Progenitor cell of endocrine pancreas (in vitro differentiated cells): ENCODE measurements at regions not wholly inside any gene's neighbourhood (a gene's known extent, or its start where the extent isn't known, plus 50 kb on each side); places are given as distances from the start of the nearest gene placed in this dataset.

Source experiments
- DNase-seq: peaks from one replicate; pipeline ENCODE4 v3.0.0; 2021; ENCODE audit warnings: low spot score; ENCODE audit not compliant: unreplicated experiment
- H3K27ac Mint-ChIP-seq: 2 replicates; pipeline ENCODE4 v1.8.0; 2021; ENCODE audit warnings: mild to moderate bottlenecking, moderate library complexity, mixed read lengths
- H3K27me3 Mint-ChIP-seq: 2 replicates; pipeline ENCODE4 v1.8.0; 2021; ENCODE audit warnings: mixed read lengths
- H3K36me3 Mint-ChIP-seq: 2 replicates; pipeline ENCODE4 v1.8.0; 2022; ENCODE audit warnings: mixed read lengths; ENCODE audit not compliant: insufficient read depth
- H3K4me1 Mint-ChIP-seq: 2 replicates; pipeline ENCODE4 v1.8.0; 2021; ENCODE audit warnings: low read depth, mixed read lengths
- H3K4me3 Mint-ChIP-seq: 2 replicates; pipeline ENCODE4 v1.8.0; 2021; ENCODE audit warnings: low read depth, mild to moderate bottlenecking, moderate library complexity, mixed read lengths
- H3K9me3 Mint-ChIP-seq: 2 replicates; pipeline ENCODE4 v1.8.0; 2021; ENCODE audit warnings: low read depth, mixed read lengths
- TF ChIP-seq, protein P1 (sequence below): fragments of 200-600 bp; sonication (generic); IDR thresholded peaks from one replicate; pipeline ENCODE4 v1.5.0; 2021; ENCODE audit warnings: antibody characterized with exemption, mild to moderate bottlenecking; ENCODE audit not compliant: unreplicated experiment

DNA sequence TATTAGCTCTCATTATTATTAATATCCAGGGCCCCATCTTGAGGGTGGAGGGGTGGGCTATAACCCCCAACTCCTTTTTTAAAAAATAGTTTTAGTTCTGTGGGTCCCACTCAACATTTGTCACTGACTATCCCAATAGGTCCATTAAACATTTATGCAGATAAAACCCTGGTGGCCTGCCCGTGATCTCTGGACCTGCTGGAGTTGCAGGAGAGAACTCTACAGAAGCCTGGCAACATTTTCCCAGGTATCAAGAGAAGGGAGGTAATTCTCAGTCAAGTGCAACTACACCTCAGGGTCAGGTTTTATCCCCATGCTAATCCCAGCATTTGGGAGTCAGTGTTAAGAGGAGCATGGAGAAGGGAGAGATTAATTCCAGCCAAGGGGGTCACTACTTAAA is 264.4 kb upstream of the PROK2 start:
- no peak for DNase-seq
- H3K9me3 Mint-ChIP-seq = no peaks in the 10 kb centered on the region
- no peaks in the 10 kb centered on the region for H3K4me1 Mint-ChIP-seq
- no peaks in the 10 kb centered on the region for H3K27me3 Mint-ChIP-seq
- TF ChIP-seq, protein P1, sequence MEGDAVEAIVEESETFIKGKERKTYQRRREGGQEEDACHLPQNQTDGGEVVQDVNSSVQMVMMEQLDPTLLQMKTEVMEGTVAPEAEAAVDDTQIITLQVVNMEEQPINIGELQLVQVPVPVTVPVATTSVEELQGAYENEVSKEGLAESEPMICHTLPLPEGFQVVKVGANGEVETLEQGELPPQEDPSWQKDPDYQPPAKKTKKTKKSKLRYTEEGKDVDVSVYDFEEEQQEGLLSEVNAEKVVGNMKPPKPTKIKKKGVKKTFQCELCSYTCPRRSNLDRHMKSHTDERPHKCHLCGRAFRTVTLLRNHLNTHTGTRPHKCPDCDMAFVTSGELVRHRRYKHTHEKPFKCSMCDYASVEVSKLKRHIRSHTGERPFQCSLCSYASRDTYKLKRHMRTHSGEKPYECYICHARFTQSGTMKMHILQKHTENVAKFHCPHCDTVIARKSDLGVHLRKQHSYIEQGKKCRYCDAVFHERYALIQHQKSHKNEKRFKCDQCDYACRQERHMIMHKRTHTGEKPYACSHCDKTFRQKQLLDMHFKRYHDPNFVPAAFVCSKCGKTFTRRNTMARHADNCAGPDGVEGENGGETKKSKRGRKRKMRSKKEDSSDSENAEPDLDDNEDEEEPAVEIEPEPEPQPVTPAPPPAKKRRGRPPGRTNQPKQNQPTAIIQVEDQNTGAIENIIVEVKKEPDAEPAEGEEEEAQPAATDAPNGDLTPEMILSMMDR = no peak
- no peak overlapping the region for H3K27ac Mint-ChIP-seq
- no peak overlapping the region for H3K4me3 Mint-ChIP-seq
- no peaks in the 10 kb centered on the region for H3K36me3 Mint-ChIP-seq

DNA sequence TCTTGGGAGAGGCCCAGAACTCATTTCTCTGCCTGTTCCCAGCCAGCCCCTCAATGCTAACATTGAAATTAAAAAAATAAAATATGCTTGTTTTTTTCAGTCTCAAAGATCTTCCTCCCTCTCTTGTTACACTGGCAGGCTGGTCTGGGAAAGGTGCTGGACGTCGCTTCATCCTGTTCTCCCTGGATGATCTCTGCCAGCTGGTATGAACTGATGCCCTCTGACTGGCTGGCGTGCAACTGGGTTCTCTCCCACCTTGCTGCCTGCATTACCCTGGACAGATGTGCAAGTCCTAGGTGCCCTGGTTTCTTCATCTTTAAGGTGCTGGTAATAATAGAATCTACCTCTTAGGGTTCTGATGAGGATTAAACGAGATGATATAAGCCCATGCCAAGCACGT is 263.9 kb upstream of the PROK2 start:
- Mint-ChIP-seq H3K9me3 (no peaks in the 10 kb centered on the region), H3K27me3 (no peaks in the 10 kb centered on the region), H3K27ac (no peak overlapping the region), H3K36me3 (no peaks in the 10 kb centered on the region), H3K4me3 (no peak overlapping the region), H3K4me1 (no peaks in the 10 kb centered on the region)
- TF ChIP-seq, protein P1 = no peak
- no peak for DNase-seq

DNA sequence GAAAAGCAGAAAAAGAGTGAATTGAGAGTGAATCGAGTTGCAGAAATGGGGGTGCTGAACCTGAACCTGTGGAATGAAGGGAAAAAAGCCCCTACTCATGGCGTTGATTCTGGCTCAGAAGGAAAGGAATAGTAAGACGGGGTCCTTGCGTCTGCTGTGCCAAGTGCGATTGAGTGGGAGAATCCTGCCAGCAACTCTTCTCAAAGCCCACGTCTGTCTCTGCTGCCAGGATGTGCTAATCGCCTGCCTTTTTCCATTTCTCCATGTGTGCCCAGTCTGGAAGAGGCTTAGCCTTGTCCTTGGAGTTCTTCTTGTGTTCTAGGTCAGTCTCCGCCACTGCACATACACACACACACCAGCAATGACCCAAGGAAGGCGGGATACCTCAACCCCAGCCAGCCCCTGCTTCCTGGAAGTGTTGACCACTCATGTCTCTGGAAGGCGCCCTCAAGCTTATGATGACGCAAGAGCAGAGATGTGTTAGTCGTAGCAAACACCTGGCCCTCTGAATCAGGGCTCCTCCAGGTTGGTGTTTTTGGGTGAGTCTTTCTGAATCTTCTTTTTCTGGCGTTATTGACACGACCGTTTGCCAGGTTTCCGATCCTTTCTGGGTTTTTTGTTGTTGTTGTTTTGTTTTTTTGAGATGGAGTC is 262.4 kb upstream of the PROK2 start:
- Mint-ChIP-seq H3K27me3 (no peaks in the 10 kb centered on the region), H3K36me3 (no peaks in the 10 kb centered on the region), H3K4me1 (no peaks in the 10 kb centered on the region), H3K27ac (no peak overlapping the region), H3K9me3 (no peaks in the 10 kb centered on the region), H3K4me3 (no peak overlapping the region)
- TF ChIP-seq, protein P1 = no peak
- DNase-seq = no peak

DNA sequence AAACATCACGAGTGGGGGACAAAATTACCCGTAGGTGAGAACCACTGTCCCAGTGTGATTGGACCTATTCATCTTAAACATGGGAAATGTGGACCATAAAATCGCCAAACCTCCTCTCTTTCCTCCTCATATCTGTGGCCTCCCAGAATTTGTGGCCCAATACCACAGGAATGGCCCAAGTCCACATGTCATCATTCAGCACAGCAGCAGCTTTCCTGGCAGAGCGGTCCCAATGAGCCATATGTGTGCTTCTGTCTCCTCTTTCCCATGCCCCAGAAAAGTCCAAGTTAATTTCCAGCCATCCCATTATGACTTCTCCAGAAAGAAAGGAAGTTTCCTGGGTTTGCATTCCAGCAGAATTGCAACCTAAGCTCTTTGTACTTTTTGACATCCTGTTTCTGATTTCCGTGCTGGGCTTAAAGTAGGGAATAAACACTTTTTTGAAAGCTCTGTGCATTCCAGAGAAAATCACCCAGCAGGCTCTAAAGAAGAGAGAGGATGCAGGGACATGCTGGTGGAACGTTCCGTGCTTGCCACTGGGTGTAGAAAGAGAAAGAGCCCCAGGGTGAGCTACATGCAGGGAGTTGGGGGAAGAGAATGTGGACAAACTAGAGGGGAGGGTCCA is 259.4 kb upstream of the PROK2 start:
- Mint-ChIP-seq H3K4me1 (no peaks in the 10 kb centered on the region), H3K9me3 (no peaks in the 10 kb centered on the region), H3K36me3 (no peaks in the 10 kb centered on the region), H3K4me3 (no peak overlapping the region), H3K27me3 (no peaks in the 10 kb centered on the region), H3K27ac (no peak overlapping the region)
- TF ChIP-seq, protein P1 = no peak
- no peak for DNase-seq

DNA sequence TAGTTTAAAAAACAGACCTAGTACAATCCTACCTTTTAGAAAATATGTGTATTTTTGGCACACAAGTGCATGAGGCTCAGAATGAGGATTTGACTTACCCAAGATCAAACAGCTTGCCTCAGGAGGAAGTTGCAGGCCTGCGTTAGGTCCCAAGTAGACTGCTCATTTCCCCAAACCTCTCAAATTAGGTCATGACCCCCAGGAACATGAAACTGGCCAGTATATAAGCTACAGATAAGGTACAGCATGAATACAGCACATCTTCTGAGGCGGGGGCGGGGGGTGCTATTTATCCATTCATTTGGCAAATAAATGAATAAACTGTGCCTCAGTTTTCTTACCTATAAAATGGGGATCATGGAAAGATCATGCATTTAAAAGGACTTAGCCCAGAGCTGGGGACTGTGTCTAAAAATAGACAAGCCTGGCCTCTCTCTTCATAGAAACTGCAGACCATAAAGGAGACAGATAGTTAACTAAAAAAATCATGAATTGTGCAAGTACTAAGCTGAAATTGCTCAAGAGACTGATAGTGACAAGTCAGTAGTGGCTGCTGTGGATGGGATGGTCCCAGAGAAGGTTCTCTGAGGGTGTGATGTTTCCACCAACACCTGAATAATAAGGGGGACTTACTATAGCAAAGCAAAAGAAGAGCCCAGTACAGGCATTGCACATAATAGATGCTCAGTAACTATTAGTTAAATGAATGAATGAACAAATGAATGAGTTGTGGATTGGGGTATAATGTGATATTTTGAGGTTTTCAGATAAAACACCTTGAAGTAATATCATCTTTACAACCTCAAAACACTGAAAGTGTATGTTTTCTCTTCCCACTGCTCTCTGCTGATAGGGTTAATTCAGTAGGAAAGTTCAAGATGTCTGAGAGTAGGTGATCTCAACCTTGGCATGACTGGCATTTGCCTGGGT is 258.5 kb upstream of the PROK2 start:
- no peak for DNase-seq
- TF ChIP-seq, protein P1 = no peak
- no peak overlapping the region for H3K27ac Mint-ChIP-seq
- no peaks in the 10 kb centered on the region for H3K36me3 Mint-ChIP-seq
- no peaks in the 10 kb centered on the region for H3K4me1 Mint-ChIP-seq
- H3K4me3 Mint-ChIP-seq = no peak overlapping the region
- no peaks in the 10 kb centered on the region for H3K27me3 Mint-ChIP-seq
- no peaks in the 10 kb centered on the region for H3K9me3 Mint-ChIP-seq
